AG09319 (cell line): ENCODE measurements at regions not wholly inside any gene's neighbourhood (a gene's known extent, or its start where the extent isn't known, plus 50 kb on each side); places are given as distances from the start of the nearest gene placed in this dataset.

Source experiments
- DNase-seq: peaks from one replicate; pipeline ENCODE4 v3.0.0-alpha.2; 2010; ENCODE audit warnings: low read depth; ENCODE audit errors: extremely low read depth
- TF ChIP-seq, protein P1 (sequence below): IDR thresholded peaks from 2 replicates; pipeline ENCODE4 v1.5.1; 2011; ENCODE audit warnings: low read depth, mild to moderate bottlenecking, inconsistent platforms, low read length, moderate library complexity

DNA sequence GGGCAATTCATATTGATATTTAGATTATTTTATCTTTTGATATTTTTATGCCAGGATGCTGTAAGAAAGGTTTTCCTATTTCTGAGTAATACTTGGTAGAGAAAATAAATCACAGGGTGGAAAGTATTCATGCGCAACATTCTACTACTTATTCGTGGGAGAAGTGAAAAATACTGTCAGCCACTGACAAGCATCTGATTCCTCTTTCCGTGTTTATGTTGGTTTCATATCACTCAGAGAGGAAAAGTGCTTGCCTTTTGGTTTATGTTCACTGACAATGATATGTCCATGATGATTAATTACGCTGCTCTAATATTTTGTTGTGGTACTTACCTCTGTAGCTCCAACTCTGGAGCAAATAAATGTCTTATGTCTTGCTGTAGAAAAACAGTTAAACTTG lies 429.4 kb downstream of the EDEM1 start:
- TF ChIP-seq, protein P1, sequence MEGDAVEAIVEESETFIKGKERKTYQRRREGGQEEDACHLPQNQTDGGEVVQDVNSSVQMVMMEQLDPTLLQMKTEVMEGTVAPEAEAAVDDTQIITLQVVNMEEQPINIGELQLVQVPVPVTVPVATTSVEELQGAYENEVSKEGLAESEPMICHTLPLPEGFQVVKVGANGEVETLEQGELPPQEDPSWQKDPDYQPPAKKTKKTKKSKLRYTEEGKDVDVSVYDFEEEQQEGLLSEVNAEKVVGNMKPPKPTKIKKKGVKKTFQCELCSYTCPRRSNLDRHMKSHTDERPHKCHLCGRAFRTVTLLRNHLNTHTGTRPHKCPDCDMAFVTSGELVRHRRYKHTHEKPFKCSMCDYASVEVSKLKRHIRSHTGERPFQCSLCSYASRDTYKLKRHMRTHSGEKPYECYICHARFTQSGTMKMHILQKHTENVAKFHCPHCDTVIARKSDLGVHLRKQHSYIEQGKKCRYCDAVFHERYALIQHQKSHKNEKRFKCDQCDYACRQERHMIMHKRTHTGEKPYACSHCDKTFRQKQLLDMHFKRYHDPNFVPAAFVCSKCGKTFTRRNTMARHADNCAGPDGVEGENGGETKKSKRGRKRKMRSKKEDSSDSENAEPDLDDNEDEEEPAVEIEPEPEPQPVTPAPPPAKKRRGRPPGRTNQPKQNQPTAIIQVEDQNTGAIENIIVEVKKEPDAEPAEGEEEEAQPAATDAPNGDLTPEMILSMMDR: no peak

DNA sequence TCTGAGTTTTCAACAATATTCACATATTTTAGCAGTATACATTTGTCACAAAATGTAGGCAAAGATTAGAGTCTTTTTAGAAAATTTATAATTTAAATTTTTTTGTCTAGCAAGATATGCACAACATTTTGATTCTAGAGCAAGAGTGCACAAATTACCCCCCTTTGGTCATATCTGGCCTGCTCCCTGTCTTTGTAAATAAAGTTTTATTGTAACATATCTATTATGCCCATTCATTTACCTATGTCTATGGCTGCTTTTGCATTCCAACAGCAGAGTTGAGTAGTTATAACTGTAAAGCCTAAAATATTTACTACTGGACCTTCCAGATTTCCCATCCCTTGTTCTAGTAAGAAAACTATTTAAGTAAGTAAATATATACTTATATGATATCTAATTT lies 430.7 kb downstream of the EDEM1 start:
- DNase-seq: no peak
- TF ChIP-seq, protein P1: no peak

More for the DNA sequence above, 429.4 kb downstream of the EDEM1 start:
- DNase-seq: no peak

DNA sequence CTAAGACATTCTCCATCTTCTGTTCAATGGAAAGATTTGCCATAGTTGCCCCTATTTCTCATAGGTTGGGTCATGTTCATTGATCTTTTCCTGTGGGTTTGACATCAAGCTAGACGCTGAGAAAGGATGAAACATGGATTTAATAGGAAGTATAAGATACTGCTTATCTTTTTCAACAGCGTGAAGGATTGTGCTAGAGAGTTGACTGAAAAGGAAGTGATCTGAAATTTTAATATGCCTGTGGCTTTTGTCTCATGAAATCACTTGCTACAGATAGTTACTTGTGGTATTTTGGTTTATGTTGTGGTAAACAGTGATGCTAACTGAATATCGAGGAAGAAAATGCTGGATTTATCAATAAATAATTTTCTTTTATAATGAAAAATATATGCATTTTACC lies 442.9 kb downstream of the EDEM1 start:
- TF ChIP-seq, protein P1: no peak
- no peak for DNase-seq

DNA sequence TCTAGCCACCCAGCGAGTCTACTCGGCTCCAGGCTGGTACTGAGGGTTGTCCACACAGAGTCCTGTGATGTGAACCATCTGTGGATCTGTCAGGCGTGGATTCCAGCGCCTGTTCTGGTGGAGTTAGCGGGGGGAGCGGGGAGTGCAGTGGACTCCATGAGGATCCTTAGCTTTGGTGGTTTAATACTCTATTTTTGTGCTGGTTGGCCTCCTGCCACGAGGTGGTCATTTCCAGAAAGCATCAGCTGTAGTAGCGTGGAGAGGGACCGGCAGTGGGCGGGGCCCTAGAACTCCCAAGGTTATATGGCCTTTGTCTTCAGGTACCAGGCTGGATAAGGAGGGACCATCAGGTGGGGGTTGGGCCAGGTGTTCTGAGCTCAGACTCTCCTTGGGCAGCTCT lies 446.5 kb downstream of the EDEM1 start:
- no peak for DNase-seq
- TF ChIP-seq, protein P1: no peak

DNA sequence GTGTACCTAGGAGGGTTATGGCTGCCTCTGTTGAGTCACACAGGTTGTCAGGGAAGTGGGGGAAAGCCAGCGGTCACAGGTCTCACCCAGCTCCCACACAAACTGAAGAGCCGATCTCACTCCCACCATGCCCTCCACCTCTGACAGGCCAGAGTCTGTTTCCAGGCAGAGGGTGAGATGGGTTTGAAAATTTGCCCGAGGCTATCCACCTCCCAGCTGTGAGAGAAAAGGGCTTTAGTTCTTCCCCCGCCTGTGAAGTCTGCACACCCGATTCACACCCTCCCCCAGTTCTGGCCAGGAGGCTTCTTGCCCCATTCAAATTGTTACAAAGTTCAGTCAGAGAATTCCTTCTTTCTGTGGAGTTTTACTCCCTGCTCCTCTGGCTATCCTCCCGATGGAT lies 446.9 kb downstream of the EDEM1 start:
- TF ChIP-seq, protein P1: no peak

DNA sequence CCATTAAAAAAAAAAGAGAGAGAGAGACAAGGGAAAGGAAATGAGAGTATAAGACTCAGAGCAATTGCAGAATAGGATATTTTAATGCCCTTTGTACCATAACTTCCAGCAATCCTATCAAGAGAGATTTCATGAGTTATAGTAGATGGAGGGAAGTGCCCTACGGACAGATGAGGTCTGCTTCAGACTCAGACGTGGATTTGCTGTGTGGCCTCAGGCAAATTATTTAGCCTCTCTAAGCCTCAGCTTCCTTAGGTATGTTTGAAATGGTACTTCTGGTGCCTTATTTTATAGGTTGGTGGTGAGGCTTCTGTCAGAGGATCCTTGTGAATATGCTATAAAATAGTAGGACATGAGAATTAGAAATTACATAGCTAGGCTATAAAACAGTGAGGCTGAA lies 448.2 kb downstream of the EDEM1 start:
- TF ChIP-seq, protein P1: no peak
- DNase-seq: no peak

More for the DNA sequence above, 446.9 kb downstream of the EDEM1 start:
- no peak for DNase-seq

DNA sequence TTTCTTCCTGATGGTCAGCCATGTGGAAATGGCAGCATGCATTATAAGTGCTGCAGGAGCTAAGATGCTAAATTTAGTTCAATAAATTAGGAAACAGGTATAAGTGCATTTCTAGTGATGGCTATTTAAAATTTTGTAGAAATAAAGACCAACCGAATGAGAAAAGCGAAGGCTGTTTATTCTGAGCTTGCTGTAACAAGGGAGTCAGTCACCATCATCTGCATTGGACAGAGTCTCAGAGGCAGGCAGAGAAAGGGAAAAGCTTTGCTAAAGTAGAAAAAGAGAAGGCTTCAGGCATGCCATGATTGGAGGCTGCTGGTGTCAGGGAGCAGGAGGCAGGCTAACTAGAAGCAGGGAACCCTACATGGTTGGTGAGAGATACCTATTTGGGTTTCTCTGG lies 451.0 kb downstream of the EDEM1 start:
- TF ChIP-seq, protein P1: no peak
- no peak for DNase-seq
